HEK293 (cell line): ENCODE measurements at regions not wholly inside any gene's neighbourhood (a gene's known extent, or its start where the extent isn't known, plus 50 kb on each side); places are given as distances from the start of the nearest gene placed in this dataset.

Experiments
- CTCF ChIA-PET: fragments of 350-600 bp; formaldehyde crosslinking; extraction: SDS; loops from one replicate; lab custom pipeline; 2021; ENCODE audit warnings: antibody characterized with exemption; lab: Yijun Ruan, JAX
- POLR2A ChIA-PET: fragments of 300-600 bp; formaldehyde crosslinking; extraction: SDS; loops from one replicate; lab custom pipeline; 2020; ENCODE audit warnings: antibody characterized with exemption, inconsistent platforms; lab: Yijun Ruan, JAX
- H3K27ac ChIP-seq: fragments of 200-500 bp; sonication (Bioruptor generic); 2 replicates; pipeline ENCODE4 v1.5.1; 2014; ENCODE audit warnings: low read depth, low read length, control low read depth, inconsistent platforms; ENCODE audit errors: extremely low read depth
- H3K36me3 ChIP-seq, 2 experiments: fragments of 200-500 bp in 1 of 2; sonication (Bioruptor generic) in 1 of 2; 1 replicate in 1 of 2; 2 replicates in 1 of 2; pipeline ENCODE4 v1.5.1; 2014 to 2017; ENCODE audit warnings: inconsistent platforms in 2 of 2, low read length in 2 of 2; ENCODE audit not compliant: control insufficient read depth in 2 of 2, insufficient read depth in 1 of 2
- H3K4me1 ChIP-seq: fragments of 200-500 bp; sonication (Bioruptor generic); 2 replicates; pipeline ENCODE4 v1.5.1; 2014; ENCODE audit warnings: mild to moderate bottlenecking, low read length, inconsistent platforms; ENCODE audit not compliant: control insufficient read depth, insufficient read depth
- H3K4me3 ChIP-seq: 2 replicates; pipeline ENCODE4 v1.5.1; 2011; ENCODE audit warnings: low read depth, mild to moderate bottlenecking, control low read depth, low read length, moderate library complexity
- H3K9me3 ChIP-seq: fragments of 200-500 bp; sonication (Bioruptor generic); 2 replicates; pipeline ENCODE4 v1.5.1; 2014; ENCODE audit warnings: low read depth, low read length, inconsistent platforms; ENCODE audit not compliant: control insufficient read depth, insufficient read depth
- GFI1B ChIP-seq: fragments of 450-650 bp; formaldehyde crosslinking; IDR thresholded peaks from 2 replicates; pipeline ENCODE4 v1.5.1; 2016; ENCODE audit warnings: missing biosample characterization, missing genetic modification characterization
- GLI2 ChIP-seq: fragments of 450-650 bp; formaldehyde crosslinking; IDR thresholded peaks from 2 replicates; pipeline ENCODE4; 2017; ENCODE audit warnings: missing biosample characterization, missing genetic modification characterization, low read depth, borderline replicate concordance
- KLF9 ChIP-seq: fragments of 450-650 bp; formaldehyde crosslinking; IDR thresholded peaks from 2 replicates; pipeline ENCODE4 v1.5.1; 2016; ENCODE audit warnings: missing biosample characterization, missing genetic modification characterization, low read depth
- TRIM28 ChIP-seq: IDR thresholded peaks from 2 replicates; pipeline ENCODE4 v1.6.1; 2011; ENCODE audit warnings: low read length, control low read depth, borderline replicate concordance
- ZFHX2 ChIP-seq: fragments of 450-650 bp; formaldehyde crosslinking; conservative IDR thresholded peaks from 2 replicates; pipeline ENCODE4 v1.5.1; 2016; ENCODE audit warnings: missing biosample characterization, missing genetic modification characterization
- ZNF211 ChIP-seq: fragments of 450-650 bp; formaldehyde crosslinking; IDR thresholded peaks from 2 replicates; pipeline ENCODE4 v1.5.1; 2016; ENCODE audit warnings: low read depth, missing biosample characterization, missing genetic modification characterization
- ZNF221 ChIP-seq: fragments of 450-650 bp; formaldehyde crosslinking; IDR thresholded peaks from 2 replicates; pipeline ENCODE4 v1.5.1; 2017; ENCODE audit warnings: missing biosample characterization, missing genetic modification characterization, borderline replicate concordance
- ZNF37A ChIP-seq: fragments of 450-650 bp; IDR thresholded peaks from 2 replicates; pipeline ENCODE4 v1.5.1; 2018; ENCODE audit warnings: missing biosample characterization, missing genetic modification characterization
- ZNF548 ChIP-seq: fragments of 450-650 bp; formaldehyde crosslinking; IDR thresholded peaks from 2 replicates; pipeline ENCODE4 v1.5.1; 2016; ENCODE audit warnings: missing biosample characterization, missing genetic modification characterization
- ZNF549 ChIP-seq: fragments of 450-650 bp; IDR thresholded peaks from 2 replicates; pipeline ENCODE4 v1.5.1; 2018; ENCODE audit warnings: missing biosample characterization, missing genetic modification characterization, mild to moderate bottlenecking, inconsistent platforms, moderate library complexity
- ZNF610 ChIP-seq: fragments of 450-650 bp; formaldehyde crosslinking; IDR thresholded peaks from 2 replicates; pipeline ENCODE4 v1.5.1; 2016; ENCODE audit warnings: missing biosample characterization, missing genetic modification characterization, borderline replicate concordance
- ZNF623 ChIP-seq: fragments of 450-650 bp; formaldehyde crosslinking; IDR thresholded peaks from 2 replicates; pipeline ENCODE4 v1.5.1; 2016; ENCODE audit warnings: missing biosample characterization, missing genetic modification characterization
- ZNF626 ChIP-seq: fragments of 450-650 bp; sonication (Bioruptor Pico); formaldehyde crosslinking; IDR thresholded peaks from 2 replicates; pipeline ENCODE4 v1.5.1; 2018; ENCODE audit warnings: missing biosample characterization, missing genetic modification characterization, inconsistent platforms
- ZNF785 ChIP-seq: fragments of 450-650 bp; formaldehyde crosslinking; IDR thresholded peaks from 2 replicates; pipeline ENCODE4 v1.5.1; 2016; ENCODE audit warnings: missing biosample characterization, missing genetic modification characterization
- TF ChIP-seq, protein P1 (sequence below): fragments of 450-650 bp; formaldehyde crosslinking; IDR thresholded peaks from 2 replicates; pipeline ENCODE4 v1.5.1; 2016; ENCODE audit warnings: missing biosample characterization, missing genetic modification characterization, borderline replicate concordance
- TF ChIP-seq, protein P2 (sequence below): fragments of 450-650 bp; formaldehyde crosslinking; IDR thresholded peaks from 2 replicates; pipeline ENCODE4 v1.5.1; 2017; ENCODE audit warnings: missing biosample characterization, mild to moderate bottlenecking, missing genetic modification characterization, moderate library complexity
- TF ChIP-seq, protein P3 (sequence below): fragments of 450-650 bp; formaldehyde crosslinking; IDR thresholded peaks from 2 replicates; pipeline ENCODE4 v1.5.1; 2016; ENCODE audit warnings: missing biosample characterization, missing genetic modification characterization
- TF ChIP-seq, protein P4 (sequence below): fragments of 450-650 bp; formaldehyde crosslinking; IDR thresholded peaks from 2 replicates; pipeline ENCODE4 v1.5.1; 2016; ENCODE audit warnings: missing biosample characterization, missing genetic modification characterization

DNA sequence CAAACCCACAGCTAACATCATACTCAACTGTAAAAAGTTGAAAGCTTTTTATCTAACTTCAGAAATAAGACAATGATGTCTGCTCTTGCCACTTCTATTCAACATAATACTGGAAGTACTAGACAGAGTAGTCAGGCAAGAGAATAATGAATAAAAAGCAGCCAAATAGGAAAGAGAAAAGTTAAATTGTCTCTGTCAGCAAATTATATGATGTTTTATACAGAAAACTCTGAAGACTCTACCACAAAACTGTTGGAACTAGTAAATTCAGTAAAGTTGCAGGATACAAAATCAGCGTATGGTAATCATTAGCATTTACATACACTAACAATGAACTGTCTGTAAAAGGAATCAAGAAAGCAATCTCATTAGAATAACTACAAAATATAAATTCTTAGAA, 752.9 kb upstream of the CT83 start:
- Histone ChIP-seq H3K4me3 (no peak overlapping the region), H3K4me1 (no peaks in the 10 kb centered on the region), H3K36me3 (no peaks in the 10 kb centered on the region), H3K9me3 (no peaks in the 10 kb centered on the region), H3K27ac (no peak overlapping the region)
- TF ChIP-seq, protein P1, sequence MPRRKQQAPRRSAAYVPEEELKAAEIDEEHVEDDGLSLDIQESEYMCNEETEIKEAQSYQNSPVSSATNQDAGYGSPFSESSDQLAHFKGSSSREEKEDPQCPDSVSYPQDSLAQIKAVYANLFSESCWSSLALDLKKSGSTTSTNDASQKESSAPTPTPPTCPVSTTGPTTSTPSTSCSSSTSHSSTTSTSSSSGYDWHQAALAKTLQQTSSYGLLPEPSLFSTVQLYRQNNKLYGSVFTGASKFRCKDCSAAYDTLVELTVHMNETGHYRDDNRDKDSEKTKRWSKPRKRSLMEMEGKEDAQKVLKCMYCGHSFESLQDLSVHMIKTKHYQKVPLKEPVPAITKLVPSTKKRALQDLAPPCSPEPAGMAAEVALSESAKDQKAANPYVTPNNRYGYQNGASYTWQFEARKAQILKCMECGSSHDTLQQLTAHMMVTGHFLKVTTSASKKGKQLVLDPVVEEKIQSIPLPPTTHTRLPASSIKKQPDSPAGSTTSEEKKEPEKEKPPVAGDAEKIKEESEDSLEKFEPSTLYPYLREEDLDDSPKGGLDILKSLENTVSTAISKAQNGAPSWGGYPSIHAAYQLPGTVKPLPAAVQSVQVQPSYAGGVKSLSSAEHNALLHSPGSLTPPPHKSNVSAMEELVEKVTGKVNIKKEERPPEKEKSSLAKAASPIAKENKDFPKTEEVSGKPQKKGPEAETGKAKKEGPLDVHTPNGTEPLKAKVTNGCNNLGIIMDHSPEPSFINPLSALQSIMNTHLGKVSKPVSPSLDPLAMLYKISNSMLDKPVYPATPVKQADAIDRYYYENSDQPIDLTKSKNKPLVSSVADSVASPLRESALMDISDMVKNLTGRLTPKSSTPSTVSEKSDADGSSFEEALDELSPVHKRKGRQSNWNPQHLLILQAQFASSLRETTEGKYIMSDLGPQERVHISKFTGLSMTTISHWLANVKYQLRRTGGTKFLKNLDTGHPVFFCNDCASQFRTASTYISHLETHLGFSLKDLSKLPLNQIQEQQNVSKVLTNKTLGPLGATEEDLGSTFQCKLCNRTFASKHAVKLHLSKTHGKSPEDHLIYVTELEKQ (tag by site-specific recombination): no peak
- TF ChIP-seq ZNF623 (no peak), ZNF785 (no peak)
- TF ChIP-seq, protein P2, sequence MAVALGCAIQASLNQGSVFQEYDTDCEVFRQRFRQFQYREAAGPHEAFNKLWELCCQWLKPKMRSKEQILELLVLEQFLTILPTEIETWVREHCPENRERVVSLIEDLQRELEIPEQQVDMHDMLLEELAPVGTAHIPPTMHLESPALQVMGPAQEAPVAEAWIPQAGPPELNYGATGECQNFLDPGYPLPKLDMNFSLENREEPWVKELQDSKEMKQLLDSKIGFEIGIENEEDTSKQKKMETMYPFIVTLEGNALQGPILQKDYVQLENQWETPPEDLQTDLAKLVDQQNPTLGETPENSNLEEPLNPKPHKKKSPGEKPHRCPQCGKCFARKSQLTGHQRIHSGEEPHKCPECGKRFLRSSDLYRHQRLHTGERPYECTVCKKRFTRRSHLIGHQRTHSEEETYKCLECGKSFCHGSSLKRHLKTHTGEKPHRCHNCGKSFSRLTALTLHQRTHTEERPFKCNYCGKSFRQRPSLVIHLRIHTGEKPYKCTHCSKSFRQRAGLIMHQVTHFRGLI (tag by site-specific recombination): no peak
- TF ChIP-seq, protein P3, sequence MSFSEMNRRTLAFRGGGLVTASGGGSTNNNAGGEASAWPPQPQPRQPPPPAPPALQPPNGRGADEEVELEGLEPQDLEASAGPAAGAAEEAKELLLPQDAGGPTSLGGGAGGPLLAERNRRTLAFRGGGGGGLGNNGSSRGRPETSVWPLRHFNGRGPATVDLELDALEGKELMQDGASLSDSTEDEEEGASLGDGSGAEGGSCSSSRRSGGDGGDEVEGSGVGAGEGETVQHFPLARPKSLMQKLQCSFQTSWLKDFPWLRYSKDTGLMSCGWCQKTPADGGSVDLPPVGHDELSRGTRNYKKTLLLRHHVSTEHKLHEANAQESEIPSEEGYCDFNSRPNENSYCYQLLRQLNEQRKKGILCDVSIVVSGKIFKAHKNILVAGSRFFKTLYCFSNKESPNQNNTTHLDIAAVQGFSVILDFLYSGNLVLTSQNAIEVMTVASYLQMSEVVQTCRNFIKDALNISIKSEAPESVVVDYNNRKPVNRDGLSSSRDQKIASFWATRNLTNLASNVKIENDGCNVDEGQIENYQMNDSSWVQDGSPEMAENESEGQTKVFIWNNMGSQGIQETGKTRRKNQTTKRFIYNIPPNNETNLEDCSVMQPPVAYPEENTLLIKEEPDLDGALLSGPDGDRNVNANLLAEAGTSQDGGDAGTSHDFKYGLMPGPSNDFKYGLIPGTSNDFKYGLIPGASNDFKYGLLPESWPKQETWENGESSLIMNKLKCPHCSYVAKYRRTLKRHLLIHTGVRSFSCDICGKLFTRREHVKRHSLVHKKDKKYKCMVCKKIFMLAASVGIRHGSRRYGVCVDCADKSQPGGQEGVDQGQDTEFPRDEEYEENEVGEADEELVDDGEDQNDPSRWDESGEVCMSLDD: no peak
- CTCF ChIA-PET: no interaction called here
- POLR2A ChIA-PET: no interaction called here

DNA sequence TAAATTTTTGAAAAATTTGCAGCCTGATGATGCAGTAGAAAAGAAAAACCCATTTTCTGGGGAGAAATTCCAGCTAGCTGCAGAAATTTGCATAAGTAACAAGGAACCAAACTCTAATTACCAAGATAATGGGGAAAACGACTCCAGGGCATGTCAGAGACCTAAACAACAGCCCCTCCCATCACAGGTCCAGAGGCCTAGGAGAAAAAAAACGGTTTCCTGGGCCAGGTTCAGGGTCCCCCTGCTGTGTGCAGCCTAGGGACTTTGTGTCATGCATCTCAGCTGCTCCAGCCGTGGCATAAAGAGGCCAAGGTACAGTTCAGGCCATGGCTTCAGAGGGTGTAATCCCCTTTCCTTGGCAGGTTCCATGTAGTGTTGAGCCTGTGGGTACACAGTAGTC, 733.7 kb upstream of the CT83 start:
- H3K27ac ChIP-seq: no peak overlapping the region
- no peaks in the 10 kb centered on the region for H3K4me1 ChIP-seq
- H3K9me3 ChIP-seq: no peaks in the 10 kb centered on the region
- no peak overlapping the region for H3K4me3 ChIP-seq
- ChIA-PET POLR2A (no interaction called here), CTCF (interaction anchor here (0.7 kb wide), 1 partner anchor 157 kb away, joined by 3 read pairs; no protein-coding TSS in a partner anchor)
- no peaks in the 10 kb centered on the region for H3K36me3 ChIP-seq
- TF ChIP-seq TRIM28 (no peak), ZNF549 (tag by site-specific recombination) (no peak), ZNF610 (tag by site-specific recombination) (no peak), ZNF626 (tag by site-specific recombination) (no peak), GFI1B (no peak), KLF9 (tag by site-specific recombination) (no peak), GLI2 (tag by site-specific recombination) (no peak), ZNF548 (tag by site-specific recombination) (no peak), ZFHX2 (tag by site-specific recombination) (no peak), ZNF37A (tag by site-specific recombination) (no peak), ZNF211 (tag by site-specific recombination) (no peak), ZNF221 (tag by site-specific recombination) (no peak)
- TF ChIP-seq, protein P4, sequence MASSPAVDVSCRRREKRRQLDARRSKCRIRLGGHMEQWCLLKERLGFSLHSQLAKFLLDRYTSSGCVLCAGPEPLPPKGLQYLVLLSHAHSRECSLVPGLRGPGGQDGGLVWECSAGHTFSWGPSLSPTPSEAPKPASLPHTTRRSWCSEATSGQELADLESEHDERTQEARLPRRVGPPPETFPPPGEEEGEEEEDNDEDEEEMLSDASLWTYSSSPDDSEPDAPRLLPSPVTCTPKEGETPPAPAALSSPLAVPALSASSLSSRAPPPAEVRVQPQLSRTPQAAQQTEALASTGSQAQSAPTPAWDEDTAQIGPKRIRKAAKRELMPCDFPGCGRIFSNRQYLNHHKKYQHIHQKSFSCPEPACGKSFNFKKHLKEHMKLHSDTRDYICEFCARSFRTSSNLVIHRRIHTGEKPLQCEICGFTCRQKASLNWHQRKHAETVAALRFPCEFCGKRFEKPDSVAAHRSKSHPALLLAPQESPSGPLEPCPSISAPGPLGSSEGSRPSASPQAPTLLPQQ (tag by site-specific recombination): no peak
